ENCODE measurements at regions not wholly inside any gene's neighbourhood (a gene's known extent, or its start where the extent isn't known, plus 50 kb on each side); places are given as distances from the start of the nearest gene placed in this dataset.
"Not testable (repeated sequence)": the region's sequence is repeated elsewhere in the genome, so short reads cannot be mapped to it uniquely, and the experiment has no call there.

DNA sequence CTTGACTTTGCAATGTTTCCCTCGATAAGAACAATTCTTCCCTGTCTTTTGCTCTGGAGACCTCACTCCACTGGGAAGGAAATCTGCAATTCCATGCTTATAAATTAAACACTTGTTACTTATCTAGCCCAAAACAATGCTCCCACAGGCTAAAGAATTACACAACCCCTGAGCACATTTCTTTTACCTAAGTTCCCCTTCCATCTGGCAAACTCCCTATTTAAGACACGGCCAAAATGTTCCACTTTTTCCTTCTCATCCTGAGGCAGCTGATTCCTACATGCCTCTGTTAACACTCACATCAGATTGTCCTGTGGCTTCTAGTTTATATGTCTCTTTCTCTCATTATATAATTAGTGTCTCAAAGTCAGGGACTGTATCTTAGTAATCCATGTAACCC, 211.7 kb downstream of the COX18 start:
- Histone ChIP-seq H3K4me1 (no peaks in the 10 kb centered on the region), H3K27ac (replicated peaks in 1 of 4) (no peak overlapping the region), H3K9me3 (no peaks in the 10 kb centered on the region), H3K27me3 (no peaks in the 10 kb centered on the region), H3K36me3 (no peaks in the 10 kb centered on the region), H3K4me3 (no peak overlapping the region)
- TF ChIP-seq, protein P1, sequence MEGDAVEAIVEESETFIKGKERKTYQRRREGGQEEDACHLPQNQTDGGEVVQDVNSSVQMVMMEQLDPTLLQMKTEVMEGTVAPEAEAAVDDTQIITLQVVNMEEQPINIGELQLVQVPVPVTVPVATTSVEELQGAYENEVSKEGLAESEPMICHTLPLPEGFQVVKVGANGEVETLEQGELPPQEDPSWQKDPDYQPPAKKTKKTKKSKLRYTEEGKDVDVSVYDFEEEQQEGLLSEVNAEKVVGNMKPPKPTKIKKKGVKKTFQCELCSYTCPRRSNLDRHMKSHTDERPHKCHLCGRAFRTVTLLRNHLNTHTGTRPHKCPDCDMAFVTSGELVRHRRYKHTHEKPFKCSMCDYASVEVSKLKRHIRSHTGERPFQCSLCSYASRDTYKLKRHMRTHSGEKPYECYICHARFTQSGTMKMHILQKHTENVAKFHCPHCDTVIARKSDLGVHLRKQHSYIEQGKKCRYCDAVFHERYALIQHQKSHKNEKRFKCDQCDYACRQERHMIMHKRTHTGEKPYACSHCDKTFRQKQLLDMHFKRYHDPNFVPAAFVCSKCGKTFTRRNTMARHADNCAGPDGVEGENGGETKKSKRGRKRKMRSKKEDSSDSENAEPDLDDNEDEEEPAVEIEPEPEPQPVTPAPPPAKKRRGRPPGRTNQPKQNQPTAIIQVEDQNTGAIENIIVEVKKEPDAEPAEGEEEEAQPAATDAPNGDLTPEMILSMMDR (IDR thresholded peaks at IDR 0.05), result no peak
- no peak for TF ChIP-seq POLR2AphosphoS5 (IDR thresholded peaks at IDR 0.05)
- TF ChIP-seq EP300 (IDR thresholded peaks at IDR 0.05), result no peak
- no peak for TF ChIP-seq POLR2A (IDR thresholded peaks at IDR 0.05; ENCODE audit: low read depth)
- DNase-seq (ENCODE audit: extremely low spot score), result no peak
- intact Hi-C loops (cut with DNase I), result no loop called here
- 59% methylated on average over 2 of the region's 2 CpGs for WGBS

DNA sequence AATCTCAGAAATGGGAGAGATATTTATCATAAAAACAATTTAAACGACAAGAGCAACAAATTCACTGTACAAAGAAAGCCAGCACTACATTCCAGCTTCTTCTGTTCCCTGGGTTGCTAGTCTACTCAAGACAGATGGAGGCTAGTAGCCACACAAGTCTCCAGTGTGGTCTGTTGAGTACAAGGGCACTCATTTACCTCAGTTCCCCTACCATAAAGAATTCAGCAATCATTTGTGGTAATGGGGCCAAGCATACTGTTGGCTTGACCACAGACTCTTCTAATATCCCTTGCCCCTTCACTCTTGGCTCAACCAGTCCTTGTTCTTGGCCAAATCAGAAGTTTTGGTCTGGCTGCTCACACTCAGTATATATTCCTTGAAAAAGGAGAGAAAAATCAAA, 212.3 kb downstream of the COX18 start:
- no peaks in the 10 kb centered on the region for H3K9me3 ChIP-seq
- H3K4me1 ChIP-seq, result no peaks in the 10 kb centered on the region
- no peaks in the 10 kb centered on the region for H3K27me3 ChIP-seq
- H3K4me3 ChIP-seq, result no peak overlapping the region
- H3K36me3 ChIP-seq, result no peaks in the 10 kb centered on the region
- intact Hi-C loops (cut with DNase I), result no loop called here
- H3K27ac ChIP-seq (replicated peaks in 1 of 4), result no peak overlapping the region
- TF ChIP-seq EP300 (IDR thresholded peaks at IDR 0.05) (no peak), POLR2AphosphoS5 (IDR thresholded peaks at IDR 0.05) (no peak), POLR2A (IDR thresholded peaks at IDR 0.05; ENCODE audit: low read depth) (no peak)
- TF ChIP-seq, protein P1 (IDR thresholded peaks at IDR 0.05), result no peak
- WGBS, result 45% methylated on average over 1 of the region's 1 CpG
- DNase-seq (ENCODE audit: extremely low spot score), result no peak

DNA sequence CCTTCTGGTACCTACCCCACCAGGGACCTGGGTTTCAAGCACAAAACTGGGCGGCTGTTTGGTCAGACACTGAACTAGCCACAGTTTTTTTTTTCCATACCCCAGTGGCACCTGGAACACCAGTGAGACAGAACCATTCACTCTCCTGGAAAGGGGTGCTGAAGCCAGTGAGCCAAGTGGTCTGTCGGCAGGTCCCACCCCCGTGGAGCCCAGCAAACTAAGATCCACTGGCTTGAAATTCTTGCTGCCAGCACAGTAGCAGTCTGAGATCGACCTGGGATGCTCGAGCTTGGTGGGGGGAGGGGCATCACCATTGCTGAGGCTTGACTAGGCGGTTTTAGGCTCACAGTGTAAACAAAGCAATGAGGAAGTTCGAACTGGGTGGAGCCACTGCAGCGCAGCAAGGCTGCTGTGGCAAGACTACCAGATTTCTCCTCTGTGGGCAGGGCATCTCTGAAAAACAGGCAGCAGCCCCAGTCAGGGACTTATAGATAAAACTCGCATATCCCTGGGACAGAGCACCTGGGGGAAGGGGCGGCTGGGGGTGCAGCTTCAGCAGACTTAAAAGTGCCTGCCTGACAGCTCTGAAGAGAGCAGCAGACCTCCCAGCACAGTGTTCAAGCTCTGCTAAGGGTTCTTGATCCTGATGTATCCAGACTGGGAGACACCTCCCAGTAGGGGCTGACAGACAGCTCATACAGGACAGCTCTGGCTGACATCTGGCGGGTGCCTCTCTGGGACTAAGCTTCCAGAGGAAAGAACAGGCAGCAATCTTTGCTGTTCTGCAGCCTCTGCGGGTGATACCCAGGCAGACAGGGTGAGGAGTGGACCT, 223.0 kb downstream of the COX18 start:
- H3K36me3 ChIP-seq, result no peaks in the 10 kb centered on the region
- intact Hi-C loops (cut with DNase I), result no loop called here
- no peak overlapping the region for H3K4me3 ChIP-seq
- 60% methylated on average over 7 of the region's 12 CpGs for WGBS
- DNase-seq (ENCODE audit: extremely low spot score), result no peak
- no peaks in the 10 kb centered on the region for H3K27me3 ChIP-seq
- TF ChIP-seq, protein P1 (IDR thresholded peaks at IDR 0.05), result no peak
- TF ChIP-seq EP300 (IDR thresholded peaks at IDR 0.05) (no peak), POLR2AphosphoS5 (IDR thresholded peaks at IDR 0.05) (no peak), POLR2A (IDR thresholded peaks at IDR 0.05; ENCODE audit: low read depth) (no peak)
- no peak overlapping the region for H3K27ac ChIP-seq (replicated peaks in 1 of 4)
- H3K9me3 ChIP-seq, result no peaks in the 10 kb centered on the region
- H3K4me1 ChIP-seq, result peaks cover 0 to 14% (median 6%) of the 10 kb centered on the region in 4 donors

DNA sequence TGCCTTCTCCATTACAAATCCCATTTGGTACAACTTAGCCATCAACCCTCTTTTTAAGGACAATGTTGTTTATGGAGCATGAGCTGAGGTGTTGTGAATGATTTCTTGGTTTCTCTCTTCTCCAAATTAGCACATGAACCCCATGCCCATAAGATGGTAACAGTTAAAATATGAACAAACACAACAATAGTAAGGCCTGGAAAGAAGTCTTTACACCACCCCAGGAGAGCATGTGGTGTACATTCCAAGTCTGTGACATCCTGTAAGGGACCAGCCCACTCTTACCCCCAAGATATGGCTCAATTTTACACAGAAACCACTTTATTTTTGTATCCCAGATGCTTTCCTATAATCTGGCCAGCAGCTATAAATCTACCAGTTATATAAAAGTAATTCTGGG, 226.1 kb downstream of the COX18 start:
- Histone ChIP-seq H3K36me3 (no peaks in the 10 kb centered on the region), H3K9me3 (no peaks in the 10 kb centered on the region), H3K4me1 (peaks cover 0 to 14% (median 6%) of the 10 kb centered on the region in 4 donors), H3K27ac (replicated peaks in 1 of 4) (no peak overlapping the region), H3K4me3 (no peak overlapping the region), H3K27me3 (no peaks in the 10 kb centered on the region)
- no peak for DNase-seq (ENCODE audit: extremely low spot score)
- intact Hi-C loops (cut with DNase I), result no loop called here
- TF ChIP-seq EP300 (IDR thresholded peaks at IDR 0.05), result no peak
- no peak for TF ChIP-seq POLR2AphosphoS5 (IDR thresholded peaks at IDR 0.05)
- no peak for TF ChIP-seq POLR2A (IDR thresholded peaks at IDR 0.05; ENCODE audit: low read depth)
- TF ChIP-seq, protein P1 (IDR thresholded peaks at IDR 0.05), result no peak

DNA sequence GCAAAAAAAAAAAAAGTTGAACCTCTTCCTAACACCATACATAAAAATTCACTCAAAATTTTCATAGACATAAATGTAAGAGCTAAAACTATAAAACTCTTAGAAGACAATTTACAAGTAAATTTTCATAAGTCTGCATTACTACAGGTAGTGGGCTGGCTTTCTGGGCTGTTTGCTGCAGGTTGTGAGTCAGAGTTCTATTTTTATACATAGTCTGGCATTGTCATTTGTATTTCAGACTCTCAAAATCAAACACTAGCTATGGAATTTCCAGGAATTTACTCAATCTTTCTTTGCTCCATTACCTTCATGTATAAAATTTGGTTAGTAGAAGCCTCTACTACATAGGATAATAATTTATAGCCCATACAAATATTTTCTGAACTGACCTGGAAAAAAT, 227.2 kb downstream of the COX18 start:
- no peaks in the 10 kb centered on the region for H3K36me3 ChIP-seq
- intact Hi-C loops (cut with DNase I), result no loop called here
- TF ChIP-seq, protein P1 (IDR thresholded peaks at IDR 0.05), result no peak

DNA sequence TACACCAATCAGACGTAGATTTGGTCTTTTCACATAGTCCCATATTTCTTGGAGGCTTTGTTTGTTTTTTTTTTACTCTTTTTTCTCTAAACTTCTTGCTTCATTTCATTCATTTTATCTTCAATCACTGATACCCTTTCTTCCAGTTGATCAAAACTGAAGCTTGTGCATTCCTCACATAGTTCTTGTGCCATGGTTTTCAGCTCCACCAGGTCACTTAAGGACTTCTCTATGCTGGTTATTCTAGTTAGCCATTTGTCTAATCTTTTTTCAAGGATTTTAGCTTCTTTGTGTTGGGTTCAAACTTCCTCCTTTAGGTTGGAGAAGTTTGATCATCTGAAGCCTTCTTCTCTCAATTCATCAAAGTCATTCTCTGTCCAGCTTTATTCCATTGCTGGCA, 229.3 kb downstream of the COX18 start:
- H3K36me3 ChIP-seq; H3K9me3 ChIP-seq; intact Hi-C loops (cut with DNase I); DNase-seq (ENCODE audit: extremely low spot score); H3K27ac ChIP-seq (replicated peaks in 1 of 4); H3K27me3 ChIP-seq; H3K4me3 ChIP-seq: not testable (repeated sequence)
- WGBS, result 68% methylated on average over 1 of the region's 1 CpG
- H3K4me1 ChIP-seq, result peaks cover 0 to 14% (median 6%) of the 10 kb centered on the region in 4 donors

More for the DNA sequence above, 227.2 kb downstream of the COX18 start:
- H3K9me3 ChIP-seq, result no peaks in the 10 kb centered on the region
- H3K4me1 ChIP-seq, result peaks cover 0 to 14% (median 6%) of the 10 kb centered on the region in 4 donors
- H3K4me3 ChIP-seq, result no peak overlapping the region
- no peak overlapping the region for H3K27ac ChIP-seq (replicated peaks in 1 of 4)
- no peak for DNase-seq (ENCODE audit: extremely low spot score)
- no peaks in the 10 kb centered on the region for H3K27me3 ChIP-seq

All from esophagus muscularis mucosa (tissue), 4 donors.